Gastroesophageal sphincter (tissue), 4 donors: ENCODE measurements at regions not wholly inside any gene's neighbourhood (a gene's known extent, or its start where the extent isn't known, plus 50 kb on each side); places are given as distances from the start of the nearest gene placed in this dataset.

ENCODE experiments used
- ATAC-seq: fragments of 150-250 bp; one replicate; pipeline ENCODE4 v1.9.1; 2016; ENCODE audit warnings: mild to moderate bottlenecking, moderate library complexity
- H3K27ac ChIP-seq, 4 donors: fragments of 200-600 bp; sonication (generic) in 3 of 4; 1 replicate in 3 of 4; 2 replicates in 1 of 4; pipeline ENCODE4 v1.5.1; 2016 to 2019
- H3K27me3 ChIP-seq: fragments of 200-600 bp; sonication (generic); one replicate; pipeline ENCODE4 v1.5.1; 2019
- H3K36me3 ChIP-seq, 2 donors: fragments of 200-600 bp; sonication (generic); one replicate each; pipeline ENCODE4 v1.5.1; 2019; ENCODE audit warnings: control low read depth in 1 of 2
- H3K4me1 ChIP-seq, 3 donors: fragments of 200-600 bp; sonication (generic); 1 replicate in 2 of 3; 2 replicates in 1 of 3; pipeline ENCODE4 v1.5.1; 2016 to 2019; ENCODE audit warnings: control low read depth in 2 of 3
- H3K4me3 ChIP-seq, 2 donors: fragments of 200-600 bp; sonication (generic); one replicate each; pipeline ENCODE4 v1.5.1; 2019; ENCODE audit warnings: mild to moderate bottlenecking in 1 of 2, moderate library complexity in 1 of 2
- H3K9me3 ChIP-seq, 3 donors: fragments of 200-600 bp; sonication (generic); one replicate each; pipeline ENCODE4 v1.5.1; 2017 to 2019; ENCODE audit warnings: control low read depth in 2 of 3
- EP300 ChIP-seq: sonication (generic); formaldehyde crosslinking; IDR thresholded peaks from one replicate; pipeline ENCODE4 v1.6.1; 2017; ENCODE audit warnings: antibody characterized with exemption, mild to moderate bottlenecking
- POLR2A ChIP-seq, 2 donors: fragments of 450-650 bp; IDR thresholded peaks; one replicate each; pipeline ENCODE4 v1.6.1; 2017; ENCODE audit warnings: antibody characterized with exemption in 2 of 2, mild to moderate bottlenecking in 2 of 2, moderate library complexity in 1 of 2
- POLR2AphosphoS5 ChIP-seq: sonication (generic); formaldehyde crosslinking; IDR thresholded peaks from one replicate; pipeline ENCODE4 v1.6.1; 2017; ENCODE audit warnings: antibody characterized with exemption
- WGBS, 2 donors: methylation state at CpG; one replicate each; pipeline ENCODE4 v1.1.5; 2018; ENCODE audit warnings: low coverage in 1 of 2; 5-methylcytosine and 5-hydroxymethylcytosine counted together
- TF ChIP-seq, protein P1 (sequence below), 4 experiments: fragments of 200-600 bp in 2 of 4; fragments of 450-650 bp in 2 of 4; sonication (generic) in 1 of 4; IDR thresholded peaks; one replicate each; pipeline ENCODE4 v1.5.1; 2017 to 2019; ENCODE audit warnings: antibody characterized with exemption in 4 of 4, mild to moderate bottlenecking in 2 of 4, moderate library complexity in 2 of 4

DNA sequence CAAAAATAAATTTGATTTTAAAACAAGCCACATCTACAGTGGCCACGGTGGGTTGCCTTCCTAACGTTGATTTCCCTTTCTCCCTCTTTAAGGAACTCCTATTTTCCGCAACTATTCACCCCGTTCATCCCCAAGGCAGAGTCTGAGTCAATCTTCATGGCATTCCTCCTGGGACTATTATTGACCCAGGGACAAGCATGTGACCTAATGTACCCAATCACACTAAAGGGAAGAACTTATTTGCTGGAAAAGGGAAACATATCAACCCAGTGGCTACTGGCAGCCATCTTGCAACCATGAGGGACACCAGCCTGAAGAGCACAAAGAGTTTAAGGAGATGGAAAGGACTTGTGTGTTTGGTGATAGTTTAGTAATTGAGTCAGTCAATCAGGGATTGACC, 55.4 kb upstream of the ARHGEF3 start:
- Histone ChIP-seq H3K27ac (no peak overlapping the region), H3K27me3 (no peaks in the 10 kb centered on the region), H3K4me3 (no peak overlapping the region), H3K9me3 (no peaks in the 10 kb centered on the region), H3K36me3 (no peaks in the 10 kb centered on the region), H3K4me1 (peaks cover 0 to 21% (median 0%) of the 10 kb centered on the region in 3 donors)
- no peak for ATAC-seq
- TF ChIP-seq POLR2AphosphoS5 (no peak), EP300 (no peak)
- TF ChIP-seq, protein P1, sequence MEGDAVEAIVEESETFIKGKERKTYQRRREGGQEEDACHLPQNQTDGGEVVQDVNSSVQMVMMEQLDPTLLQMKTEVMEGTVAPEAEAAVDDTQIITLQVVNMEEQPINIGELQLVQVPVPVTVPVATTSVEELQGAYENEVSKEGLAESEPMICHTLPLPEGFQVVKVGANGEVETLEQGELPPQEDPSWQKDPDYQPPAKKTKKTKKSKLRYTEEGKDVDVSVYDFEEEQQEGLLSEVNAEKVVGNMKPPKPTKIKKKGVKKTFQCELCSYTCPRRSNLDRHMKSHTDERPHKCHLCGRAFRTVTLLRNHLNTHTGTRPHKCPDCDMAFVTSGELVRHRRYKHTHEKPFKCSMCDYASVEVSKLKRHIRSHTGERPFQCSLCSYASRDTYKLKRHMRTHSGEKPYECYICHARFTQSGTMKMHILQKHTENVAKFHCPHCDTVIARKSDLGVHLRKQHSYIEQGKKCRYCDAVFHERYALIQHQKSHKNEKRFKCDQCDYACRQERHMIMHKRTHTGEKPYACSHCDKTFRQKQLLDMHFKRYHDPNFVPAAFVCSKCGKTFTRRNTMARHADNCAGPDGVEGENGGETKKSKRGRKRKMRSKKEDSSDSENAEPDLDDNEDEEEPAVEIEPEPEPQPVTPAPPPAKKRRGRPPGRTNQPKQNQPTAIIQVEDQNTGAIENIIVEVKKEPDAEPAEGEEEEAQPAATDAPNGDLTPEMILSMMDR (IDR thresholded peaks at IDR 0.05), result no peak
- WGBS, 2 donors, result 54 to 73% methylated on average over 4 of the region's 4 CpGs

DNA sequence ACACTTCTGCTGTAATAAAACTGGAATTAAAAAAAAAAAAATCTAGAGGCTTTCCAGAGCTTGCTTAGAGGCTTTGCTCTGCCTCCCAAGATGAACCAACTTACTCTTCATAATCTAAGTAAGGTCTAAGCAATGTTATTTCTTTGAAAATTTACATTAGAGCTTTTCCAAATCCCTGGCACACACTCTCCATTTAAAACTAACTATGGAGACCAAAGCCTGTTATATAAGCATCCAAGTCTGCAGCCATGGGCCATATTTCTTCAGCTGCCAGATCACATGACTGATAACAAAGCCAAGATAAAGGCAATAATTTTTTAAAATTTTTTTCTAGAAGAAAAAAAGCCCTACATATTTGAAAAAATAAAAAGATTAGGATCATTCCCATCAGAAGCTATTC, 55.0 kb upstream of the ARHGEF3 start:
- Histone ChIP-seq H3K4me1 (peaks cover 0 to 21% (median 0%) of the 10 kb centered on the region in 3 donors), H3K9me3 (no peaks in the 10 kb centered on the region), H3K27me3 (no peaks in the 10 kb centered on the region), H3K27ac (no peak overlapping the region), H3K4me3 (no peak overlapping the region), H3K36me3 (no peaks in the 10 kb centered on the region)
- no peak for ATAC-seq
- TF ChIP-seq EP300, result no peak
- TF ChIP-seq, protein P1 (IDR thresholded peaks at IDR 0.05), result no peak
- TF ChIP-seq POLR2A (IDR thresholded peaks at IDR 0.05), result no peak
- TF ChIP-seq POLR2AphosphoS5, result no peak

DNA sequence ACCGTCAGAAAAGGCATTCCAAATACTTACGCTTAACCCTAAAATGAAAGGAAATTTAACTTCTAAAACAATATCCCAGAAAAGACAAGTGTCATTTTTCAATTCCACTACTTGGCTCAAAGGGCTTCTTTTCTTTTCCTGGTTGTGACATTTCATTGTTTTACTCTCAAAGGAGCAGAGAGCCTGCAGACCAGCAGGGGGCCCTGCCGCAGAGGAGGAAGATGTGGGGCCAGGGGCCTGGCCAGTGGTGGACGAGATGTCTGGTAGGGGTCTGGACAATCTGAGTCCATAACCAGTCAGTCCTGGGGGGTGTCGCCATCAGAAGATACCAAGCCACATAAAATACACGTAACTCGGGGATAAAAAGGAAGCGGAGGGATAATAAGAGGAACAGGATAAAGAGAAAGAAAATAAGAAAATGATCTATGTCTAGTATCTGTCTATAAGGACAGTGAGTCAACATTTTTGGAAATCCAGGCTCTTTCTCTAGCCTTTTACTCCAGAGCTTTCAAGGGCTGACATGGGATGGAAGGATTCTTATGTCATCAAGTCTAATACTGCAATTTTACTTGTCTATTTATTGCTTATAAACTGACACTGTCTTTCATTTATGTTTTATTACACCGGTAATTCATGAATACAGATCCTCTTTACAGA, 54.2 kb upstream of the ARHGEF3 start:
- Histone ChIP-seq H3K4me1 (peaks cover 0 to 21% (median 0%) of the 10 kb centered on the region in 3 donors), H3K27ac (no peak overlapping the region), H3K27me3 (no peaks in the 10 kb centered on the region), H3K9me3 (no peaks in the 10 kb centered on the region), H3K4me3 (no peak overlapping the region), H3K36me3 (no peaks in the 10 kb centered on the region)
- 47 to 70% methylated on average over 7 to 9 of the region's 9 CpGs for WGBS, 2 donors
- ATAC-seq, result no peak
- TF ChIP-seq EP300, result no peak
- TF ChIP-seq, protein P1 (IDR thresholded peaks at IDR 0.05), result peak in 3 of 4 experiments; percentile 12 to 46 (median 38)

DNA sequence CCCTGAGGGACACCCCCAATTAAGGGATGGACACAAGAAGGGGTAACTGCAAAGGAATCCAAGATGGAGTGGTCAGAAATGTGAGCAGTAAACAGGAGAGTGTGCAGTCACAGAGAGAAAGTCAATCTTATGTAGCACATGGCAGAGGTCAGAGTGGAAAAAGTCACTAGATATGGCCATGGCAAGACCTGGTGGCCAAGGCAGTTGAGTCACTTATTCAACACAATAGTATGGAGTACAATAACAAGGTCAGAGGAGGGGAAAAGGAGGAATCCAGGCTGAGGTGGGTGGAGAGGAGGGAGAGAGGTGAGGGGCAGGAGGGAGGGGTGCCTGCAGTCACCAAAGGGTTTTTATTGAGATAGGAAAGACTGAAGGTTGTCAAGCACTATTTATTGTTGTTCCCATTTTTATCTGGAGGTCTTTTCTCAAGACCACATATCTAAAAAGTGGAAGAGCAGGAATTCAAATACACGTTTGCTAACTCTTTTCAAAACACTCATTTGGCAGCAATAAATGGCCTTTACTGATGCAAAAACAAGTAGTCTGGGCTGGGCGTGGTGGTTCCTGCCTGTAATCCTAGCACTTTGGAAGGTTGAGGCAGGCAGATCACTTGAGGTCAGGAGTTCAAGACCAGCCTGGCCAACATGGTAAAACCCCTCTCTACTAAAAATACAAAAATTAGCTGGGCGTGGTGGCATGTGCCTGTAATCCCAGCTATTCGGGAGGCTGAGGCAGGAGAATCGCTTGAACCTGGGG, 53.3 kb upstream of the ARHGEF3 start:
- Histone ChIP-seq H3K4me1 (peaks cover 0 to 21% (median 0%) of the 10 kb centered on the region in 3 donors), H3K27ac (no peak overlapping the region), H3K36me3 (no peaks in the 10 kb centered on the region), H3K9me3 (no peaks in the 10 kb centered on the region), H3K4me3 (no peak overlapping the region), H3K27me3 (no peaks in the 10 kb centered on the region)
- 63 to 78% methylated on average over 4 of the region's 5 CpGs for WGBS, 2 donors
- TF ChIP-seq, protein P1 (IDR thresholded peaks at IDR 0.05), result no peak
- ATAC-seq, result no peak
